CD4-positive, alpha-beta memory T cell (primary cell): ENCODE measurements at regions not wholly inside any gene's neighbourhood (a gene's known extent, or its start where the extent isn't known, plus 50 kb on each side); places are given as distances from the start of the nearest gene placed in this dataset.

Experiments used
- CTCF ChIA-PET: fragments of 350-600 bp; sonication (Branson Sonifier 250); formaldehyde crosslinking; loops from one replicate; lab custom pipeline; 2021; ENCODE audit warnings: inconsistent platforms; ENCODE audit not compliant: partially characterized antibody; lab: Charles Lee
- POLR2A ChIA-PET: fragments of 350-600 bp; sonication (Branson Sonifier 250); formaldehyde crosslinking; loops from one replicate; lab custom pipeline; 2021; ENCODE audit not compliant: partially characterized antibody; lab: Charles Lee
- DNase-seq, 5 donors: peaks; one replicate each; pipeline versions ENCODE4 v3.0.0 to v3.0.0-alpha.2; 2020 to 2022; ENCODE audit warnings: mixed read lengths in 1 of 5
- H3K27ac ChIP-seq: one replicate; pipeline ENCODE4 v1.7.0; 2013; ENCODE audit warnings: low read depth, low read length
- H3K27me3 ChIP-seq: 2 replicates; pipeline ENCODE4 v1.7.0; 2013; ENCODE audit warnings: mild to moderate bottlenecking, low read length, moderate library complexity; ENCODE audit not compliant: insufficient read depth
- H3K36me3 ChIP-seq: 2 replicates; pipeline ENCODE4 v1.7.0; 2013; ENCODE audit warnings: mild to moderate bottlenecking, low read length, moderate library complexity; ENCODE audit not compliant: insufficient read depth
- H3K4me1 ChIP-seq: 2 replicates; pipeline ENCODE4 v1.7.0; 2013; ENCODE audit warnings: mild to moderate bottlenecking, low read length, moderate library complexity; ENCODE audit not compliant: insufficient read depth
- H3K4me3 ChIP-seq, 2 donors: one replicate each; pipeline ENCODE4 v1.7.0; 2013; ENCODE audit warnings: low read length in 2 of 2, mild to moderate bottlenecking in 1 of 2
- H3K9me3 ChIP-seq, 2 donors: one replicate each; pipeline ENCODE4 v1.7.0; 2013; ENCODE audit warnings: low read length in 2 of 2, control low read depth in 1 of 2; ENCODE audit not compliant: control insufficient read depth in 1 of 2
- H3K27ac Mint-ChIP-seq, 7 donors: one replicate each; pipeline ENCODE4 v1.8.0; 2020 to 2021; ENCODE audit warnings: mixed read lengths in 7 of 7, mild to moderate bottlenecking in 6 of 7, inconsistent platforms in 3 of 7, moderate library complexity in 3 of 7
- H3K27me3 Mint-ChIP-seq, 2 donors: one replicate each; pipeline ENCODE4 v1.8.0; 2020 to 2021; ENCODE audit warnings: mixed read lengths in 2 of 2
- H3K36me3 Mint-ChIP-seq, 2 donors: one replicate each; pipeline ENCODE4 v1.8.0; 2020 to 2021; ENCODE audit warnings: mixed read lengths in 2 of 2, inconsistent platforms in 1 of 2, mild to moderate bottlenecking in 1 of 2
- H3K4me1 Mint-ChIP-seq, 4 donors: one replicate each; pipeline ENCODE4 v1.8.0; 2020 to 2021; ENCODE audit warnings: mixed read lengths in 4 of 4, mild to moderate bottlenecking in 1 of 4
- H3K4me3 Mint-ChIP-seq, 8 donors: one replicate each; pipeline ENCODE4 v1.8.0; 2020 to 2021; ENCODE audit warnings: mixed read lengths in 8 of 8, mild to moderate bottlenecking in 7 of 8, moderate library complexity in 6 of 8, inconsistent platforms in 3 of 8
- H3K9me3 Mint-ChIP-seq, 8 donors: one replicate each; pipeline ENCODE4 v1.8.0; 2020 to 2021; ENCODE audit warnings: mixed read lengths in 8 of 8, mild to moderate bottlenecking in 5 of 8, inconsistent platforms in 3 of 8, moderate library complexity in 1 of 8
- intact Hi-C: fragments of 100-400 bp; cut with micrococcal nuclease; formaldehyde crosslinking; loops from one replicate; pipeline ENCODE4 v1.15.1; 2023

DNA sequence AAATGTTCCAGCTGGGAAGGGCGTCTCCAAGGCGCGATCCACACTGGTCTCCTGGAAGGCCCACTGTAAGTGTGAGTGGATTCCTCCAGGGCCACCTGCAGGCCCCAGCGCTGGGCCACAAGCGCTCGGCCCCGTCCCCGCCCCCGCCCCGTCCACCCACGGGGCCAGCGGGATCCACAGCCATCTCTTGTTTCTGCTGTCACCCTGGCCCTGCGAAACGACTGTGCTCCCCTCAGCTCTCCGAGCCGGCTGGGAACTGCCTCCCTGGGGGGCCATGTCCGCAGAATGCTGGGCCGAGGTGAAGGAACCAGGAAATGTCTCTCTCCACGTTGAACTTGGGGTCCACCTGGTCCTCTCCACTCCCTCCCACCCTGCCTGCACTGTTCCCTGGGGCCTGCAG lies 1955.2 kb downstream of the TP53TG3F start:
- CTCF ChIA-PET = no interaction called here

DNA sequence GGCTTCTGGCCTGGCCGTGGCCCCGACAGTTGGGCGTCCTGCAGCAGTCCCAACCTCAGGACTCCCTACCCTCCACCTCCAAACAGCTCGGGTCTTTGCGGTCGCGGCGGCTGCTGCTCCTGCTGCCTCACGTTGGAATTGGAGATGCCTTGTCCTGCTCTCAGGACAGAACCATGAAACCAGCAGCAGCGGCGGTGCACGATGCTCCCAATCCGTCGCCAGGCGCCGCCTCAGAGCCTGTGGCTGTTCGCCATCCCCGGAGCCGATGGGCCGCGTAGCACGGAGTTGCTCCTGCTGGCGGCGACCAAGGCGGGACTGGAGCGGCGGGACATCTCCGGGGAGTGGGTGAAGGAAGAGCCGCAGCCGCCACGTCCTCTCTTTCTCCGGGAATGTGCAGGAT lies 1965.9 kb downstream of the TP53TG3F start:
- no peak overlapping the region for H3K4me3 Mint-ChIP-seq
- H3K9me3 Mint-ChIP-seq = peaks cover 4 to 48% (median 25%) of the 10 kb centered on the region in 8 donors
- Histone ChIP-seq H3K27ac (no peak overlapping the region), H3K4me1 (no peaks in the 10 kb centered on the region), H3K9me3 (no peaks in the 10 kb centered on the region), H3K27me3 (no peaks in the 10 kb centered on the region), H3K4me3 (no peak overlapping the region), H3K36me3 (no peaks in the 10 kb centered on the region)
- no peaks in the 10 kb centered on the region for H3K36me3 Mint-ChIP-seq
- H3K4me1 Mint-ChIP-seq = no peaks in the 10 kb centered on the region
- H3K27me3 Mint-ChIP-seq = no peaks in the 10 kb centered on the region
- POLR2A ChIA-PET = no interaction called here
- H3K27ac Mint-ChIP-seq = no peak overlapping the region
- CTCF ChIA-PET = no interaction called here
- DNase-seq = no peak
- intact Hi-C loops = no loop called here

More for the DNA sequence above, 1955.2 kb downstream of the TP53TG3F start:
- Mint-ChIP-seq H3K4me3 (peak overlapping the region in 1 of 8 donors; percentile 41), H3K27me3 (no peaks in the 10 kb centered on the region), H3K36me3 (peaks cover 0 to 3% of the 10 kb centered on the region in 2 donors), H3K9me3 (peaks cover 5 to 69% (median 40%) of the 10 kb centered on the region in 8 donors), H3K4me1 (no peaks in the 10 kb centered on the region), H3K27ac (no peak overlapping the region)
- no peaks in the 10 kb centered on the region for H3K9me3 ChIP-seq
- H3K27ac ChIP-seq = no peak overlapping the region
- no peaks in the 10 kb centered on the region for H3K36me3 ChIP-seq
- POLR2A ChIA-PET = no interaction called here
- intact Hi-C loops = no loop called here
- H3K4me1 ChIP-seq = no peaks in the 10 kb centered on the region
- no peak overlapping the region for H3K4me3 ChIP-seq
- DNase-seq = no peak
- no peaks in the 10 kb centered on the region for H3K27me3 ChIP-seq

- Mint-ChIP-seq H3K4me1 (no peaks in the 10 kb centered on the region), H3K36me3 (no peaks in the 10 kb centered on the region), H3K9me3 (peaks cover 11 to 50% (median 28%) of the 10 kb centered on the region in 8 donors), H3K4me3 (no peak overlapping the region), H3K27me3 (no peaks in the 10 kb centered on the region), H3K27ac (no peak overlapping the region)
- Histone ChIP-seq H3K9me3 (no peaks in the 10 kb centered on the region), H3K4me1 (no peaks in the 10 kb centered on the region), H3K27ac (no peak overlapping the region), H3K4me3 (no peak overlapping the region), H3K36me3 (no peaks in the 10 kb centered on the region), H3K27me3 (no peaks in the 10 kb centered on the region)
- intact Hi-C loops = no loop called here
- no peak for DNase-seq
- POLR2A ChIA-PET = no interaction called here
- CTCF ChIA-PET = no interaction called here
Observed at GRCh38 chr16:35431829-35432663, 1972.6 kb downstream of the TP53TG3F start.

DNA sequence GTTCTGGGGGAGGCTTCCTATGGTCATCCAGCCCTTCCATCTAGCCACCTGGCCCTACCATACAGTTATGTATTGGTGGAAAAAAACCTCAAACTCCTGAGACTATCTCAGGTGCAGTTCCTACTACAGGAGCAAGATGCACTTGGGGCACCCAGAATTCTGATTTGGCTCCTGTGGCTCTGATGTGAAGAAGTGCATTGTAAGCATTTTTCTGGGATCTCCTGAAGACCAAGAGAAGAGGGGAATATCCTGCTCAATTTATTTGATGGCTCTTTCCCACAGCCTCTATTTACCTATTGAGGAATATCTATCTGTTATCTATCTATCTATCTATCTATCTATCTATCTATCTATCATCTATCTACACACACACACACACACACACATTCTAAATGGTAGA lies 1981.5 kb downstream of the TP53TG3F start:
- H3K9me3 Mint-ChIP-seq = peaks cover 4 to 50% (median 35%) of the 10 kb centered on the region in 8 donors
- intact Hi-C loops = no loop called here
- Histone ChIP-seq H3K4me1 (no peaks in the 10 kb centered on the region), H3K36me3 (no peaks in the 10 kb centered on the region), H3K27ac (no peak overlapping the region), H3K9me3 (peaks cover 0 to 7% of the 10 kb centered on the region in 2 donors), H3K27me3 (no peaks in the 10 kb centered on the region), H3K4me3 (no peak overlapping the region)
- DNase-seq = no peak
- POLR2A ChIA-PET = no interaction called here
- H3K27ac Mint-ChIP-seq = no peak overlapping the region
- CTCF ChIA-PET = no interaction called here
- H3K27me3 Mint-ChIP-seq = no peaks in the 10 kb centered on the region
- H3K4me1 Mint-ChIP-seq = no peaks in the 10 kb centered on the region
- H3K4me3 Mint-ChIP-seq = no peak overlapping the region
- H3K36me3 Mint-ChIP-seq = no peaks in the 10 kb centered on the region

DNA sequence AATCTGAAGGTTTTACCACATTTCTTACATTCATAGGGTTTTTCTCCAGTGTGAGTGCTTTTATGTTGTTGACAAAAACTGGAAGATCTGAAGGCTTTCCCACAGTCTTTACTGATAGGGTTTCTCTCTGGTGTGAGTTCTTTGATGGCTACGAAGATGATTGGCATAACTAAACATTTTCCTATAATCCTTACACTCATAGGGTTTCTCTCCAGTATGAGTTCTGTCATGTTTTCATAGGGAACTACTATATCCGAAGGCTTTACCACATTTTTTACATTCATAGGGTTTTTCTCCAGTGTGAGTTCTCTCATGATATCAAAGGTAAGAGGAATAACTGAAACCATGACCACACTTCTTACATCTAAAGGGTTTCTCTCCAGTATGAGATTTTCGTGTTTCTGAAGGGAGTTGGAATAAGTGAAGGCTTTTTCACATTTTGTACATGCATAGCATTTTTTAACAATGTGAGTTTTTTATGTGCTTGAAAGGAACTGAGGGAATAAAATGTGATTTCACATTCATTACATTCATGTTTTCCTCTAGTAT lies 1987.7 kb downstream of the TP53TG3F start:
- H3K9me3 Mint-ChIP-seq = peaks cover 10 to 73% (median 61%) of the 10 kb centered on the region in 8 donors
- ChIA-PET CTCF (no interaction called here), POLR2A (no interaction called here)
- H3K36me3 Mint-ChIP-seq = peaks cover 0 to 3% of the 10 kb centered on the region in 2 donors
- Histone ChIP-seq H3K27me3 (no peaks in the 10 kb centered on the region), H3K4me1 (no peaks in the 10 kb centered on the region), H3K27ac (no peak overlapping the region), H3K9me3 (peaks cover 0 to 15% of the 10 kb centered on the region in 2 donors), H3K36me3 (no peaks in the 10 kb centered on the region), H3K4me3 (no peak overlapping the region)
- DNase-seq = no peak
- H3K4me1 Mint-ChIP-seq = no peaks in the 10 kb centered on the region
- intact Hi-C loops = no loop called here
- no peak overlapping the region for H3K27ac Mint-ChIP-seq
- H3K4me3 Mint-ChIP-seq = no peak overlapping the region
- H3K27me3 Mint-ChIP-seq = no peaks in the 10 kb centered on the region

DNA sequence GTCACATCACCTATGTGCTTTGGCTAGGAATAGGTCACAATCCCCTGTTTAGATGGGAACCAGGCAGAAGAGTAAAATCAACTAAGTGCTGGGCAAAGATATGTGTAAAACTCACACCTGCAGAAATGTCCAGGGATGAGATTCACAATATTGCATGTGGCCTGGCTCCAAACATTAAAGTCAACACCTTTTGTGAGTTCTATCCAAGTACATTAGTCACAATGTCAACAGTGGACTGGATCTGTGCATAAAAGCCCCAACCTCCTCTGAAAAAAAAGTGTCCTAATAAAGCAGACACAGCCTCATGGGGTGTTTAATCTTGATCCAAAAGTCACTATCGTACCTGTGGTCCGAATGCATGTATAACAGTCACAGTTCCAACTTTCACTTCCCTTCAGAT lies 1990.3 kb downstream of the TP53TG3F start:
- ChIA-PET CTCF (no interaction called here), POLR2A (no interaction called here)
- Histone ChIP-seq H3K4me1 (no peaks in the 10 kb centered on the region), H3K4me3 (no peak overlapping the region), H3K27ac (no peak overlapping the region), H3K9me3 (peaks cover 0 to 23% of the 10 kb centered on the region in 2 donors), H3K27me3 (no peaks in the 10 kb centered on the region), H3K36me3 (no peaks in the 10 kb centered on the region)
- H3K27ac Mint-ChIP-seq = no peak overlapping the region
- no peaks in the 10 kb centered on the region for H3K4me1 Mint-ChIP-seq
- no peak overlapping the region for H3K4me3 Mint-ChIP-seq
- intact Hi-C loops = no loop called here
- no peak for DNase-seq
- no peaks in the 10 kb centered on the region for H3K27me3 Mint-ChIP-seq
- peaks cover 9 to 76% (median 56%) of the 10 kb centered on the region in 8 donors for H3K9me3 Mint-ChIP-seq
- H3K36me3 Mint-ChIP-seq = peaks cover 0 to 3% of the 10 kb centered on the region in 2 donors

DNA sequence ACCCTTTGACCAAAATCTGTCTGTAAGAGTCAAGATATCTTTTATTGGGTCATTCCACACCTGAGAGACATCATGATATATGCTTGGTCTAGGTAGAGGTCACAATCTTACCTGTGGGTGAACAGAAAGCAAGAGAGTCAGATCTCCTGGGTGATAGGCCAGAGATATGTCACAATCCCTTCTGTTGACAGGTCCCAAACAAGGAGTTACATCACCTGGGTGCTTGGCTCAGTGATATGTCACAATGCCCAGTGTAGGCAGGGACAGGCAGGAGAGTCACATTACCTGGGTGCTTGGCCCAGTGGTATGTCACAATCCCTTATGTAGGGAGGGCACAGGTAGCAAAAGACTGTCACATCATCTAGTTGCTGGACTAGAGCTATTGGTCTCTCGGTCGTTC lies 1991.2 kb downstream of the TP53TG3F start:
- no peak overlapping the region for H3K27ac ChIP-seq
- Mint-ChIP-seq H3K36me3 (peaks cover 0 to 3% of the 10 kb centered on the region in 2 donors), H3K27ac (no peak overlapping the region), H3K4me3 (no peak overlapping the region), H3K9me3 (peaks cover 9 to 76% (median 52%) of the 10 kb centered on the region in 8 donors), H3K4me1 (no peaks in the 10 kb centered on the region), H3K27me3 (no peaks in the 10 kb centered on the region)
- ChIA-PET CTCF (no interaction called here), POLR2A (no interaction called here)
- intact Hi-C loops = no loop called here
- no peaks in the 10 kb centered on the region for H3K4me1 ChIP-seq
- DNase-seq = no peak
- no peaks in the 10 kb centered on the region for H3K27me3 ChIP-seq
- H3K9me3 ChIP-seq = peaks cover 0 to 17% of the 10 kb centered on the region in 2 donors
- H3K36me3 ChIP-seq = no peaks in the 10 kb centered on the region
- H3K4me3 ChIP-seq = no peak overlapping the region
